ENCODE measurements at regions not wholly inside any gene's neighbourhood (a gene's known extent, or its start where the extent isn't known, plus 50 kb on each side); places are given as distances from the start of the nearest gene placed in this dataset.

DNA sequence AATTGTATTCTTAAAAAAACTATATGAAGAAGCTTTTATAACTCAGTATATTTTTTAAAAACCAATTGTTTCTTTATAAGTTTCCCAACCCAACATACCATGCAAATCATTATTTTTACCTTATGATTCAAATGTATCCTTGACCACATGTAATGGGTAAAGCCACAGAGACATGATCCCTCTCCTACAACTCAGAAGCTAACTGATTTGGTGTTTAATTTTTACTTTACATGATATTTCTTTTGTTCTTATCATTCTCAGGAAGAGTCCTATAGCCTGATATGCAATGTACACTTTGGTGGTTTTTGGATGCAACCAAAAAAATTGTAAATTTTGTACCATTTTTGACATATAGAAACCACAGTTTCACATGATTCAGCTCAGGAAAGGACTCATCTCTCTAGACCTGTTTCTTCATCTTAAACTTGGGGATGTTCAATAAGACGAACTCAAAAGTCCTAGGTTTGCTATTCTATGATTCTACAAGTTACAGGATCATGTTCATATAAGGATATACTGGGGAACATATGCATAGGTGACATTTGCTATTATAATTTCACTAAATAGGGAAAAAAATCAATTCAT is 85.2 kb upstream of the RBBP8 start:
- TF ChIP-seq, protein P1, sequence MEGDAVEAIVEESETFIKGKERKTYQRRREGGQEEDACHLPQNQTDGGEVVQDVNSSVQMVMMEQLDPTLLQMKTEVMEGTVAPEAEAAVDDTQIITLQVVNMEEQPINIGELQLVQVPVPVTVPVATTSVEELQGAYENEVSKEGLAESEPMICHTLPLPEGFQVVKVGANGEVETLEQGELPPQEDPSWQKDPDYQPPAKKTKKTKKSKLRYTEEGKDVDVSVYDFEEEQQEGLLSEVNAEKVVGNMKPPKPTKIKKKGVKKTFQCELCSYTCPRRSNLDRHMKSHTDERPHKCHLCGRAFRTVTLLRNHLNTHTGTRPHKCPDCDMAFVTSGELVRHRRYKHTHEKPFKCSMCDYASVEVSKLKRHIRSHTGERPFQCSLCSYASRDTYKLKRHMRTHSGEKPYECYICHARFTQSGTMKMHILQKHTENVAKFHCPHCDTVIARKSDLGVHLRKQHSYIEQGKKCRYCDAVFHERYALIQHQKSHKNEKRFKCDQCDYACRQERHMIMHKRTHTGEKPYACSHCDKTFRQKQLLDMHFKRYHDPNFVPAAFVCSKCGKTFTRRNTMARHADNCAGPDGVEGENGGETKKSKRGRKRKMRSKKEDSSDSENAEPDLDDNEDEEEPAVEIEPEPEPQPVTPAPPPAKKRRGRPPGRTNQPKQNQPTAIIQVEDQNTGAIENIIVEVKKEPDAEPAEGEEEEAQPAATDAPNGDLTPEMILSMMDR (IDR thresholded peaks at IDR 0.05) = no peak
- no peak for TF ChIP-seq ZSCAN20 (CRISPR knock-in tag; IDR thresholded peaks at IDR 0.05)
- no peak for TF ChIP-seq RFX5 (IDR thresholded peaks at IDR 0.05)
- TF ChIP-seq MAZ (IDR thresholded peaks at IDR 0.05; ENCODE audit: borderline replicate concordance, low read depth, low read length) = no peak
- no peak for TF ChIP-seq CEBPB (IDR thresholded peaks at IDR 0.05)
- TF ChIP-seq, protein P2, sequence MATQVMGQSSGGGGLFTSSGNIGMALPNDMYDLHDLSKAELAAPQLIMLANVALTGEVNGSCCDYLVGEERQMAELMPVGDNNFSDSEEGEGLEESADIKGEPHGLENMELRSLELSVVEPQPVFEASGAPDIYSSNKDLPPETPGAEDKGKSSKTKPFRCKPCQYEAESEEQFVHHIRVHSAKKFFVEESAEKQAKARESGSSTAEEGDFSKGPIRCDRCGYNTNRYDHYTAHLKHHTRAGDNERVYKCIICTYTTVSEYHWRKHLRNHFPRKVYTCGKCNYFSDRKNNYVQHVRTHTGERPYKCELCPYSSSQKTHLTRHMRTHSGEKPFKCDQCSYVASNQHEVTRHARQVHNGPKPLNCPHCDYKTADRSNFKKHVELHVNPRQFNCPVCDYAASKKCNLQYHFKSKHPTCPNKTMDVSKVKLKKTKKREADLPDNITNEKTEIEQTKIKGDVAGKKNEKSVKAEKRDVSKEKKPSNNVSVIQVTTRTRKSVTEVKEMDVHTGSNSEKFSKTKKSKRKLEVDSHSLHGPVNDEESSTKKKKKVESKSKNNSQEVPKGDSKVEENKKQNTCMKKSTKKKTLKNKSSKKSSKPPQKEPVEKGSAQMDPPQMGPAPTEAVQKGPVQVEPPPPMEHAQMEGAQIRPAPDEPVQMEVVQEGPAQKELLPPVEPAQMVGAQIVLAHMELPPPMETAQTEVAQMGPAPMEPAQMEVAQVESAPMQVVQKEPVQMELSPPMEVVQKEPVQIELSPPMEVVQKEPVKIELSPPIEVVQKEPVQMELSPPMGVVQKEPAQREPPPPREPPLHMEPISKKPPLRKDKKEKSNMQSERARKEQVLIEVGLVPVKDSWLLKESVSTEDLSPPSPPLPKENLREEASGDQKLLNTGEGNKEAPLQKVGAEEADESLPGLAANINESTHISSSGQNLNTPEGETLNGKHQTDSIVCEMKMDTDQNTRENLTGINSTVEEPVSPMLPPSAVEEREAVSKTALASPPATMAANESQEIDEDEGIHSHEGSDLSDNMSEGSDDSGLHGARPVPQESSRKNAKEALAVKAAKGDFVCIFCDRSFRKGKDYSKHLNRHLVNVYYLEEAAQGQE (IDR thresholded peaks at IDR 0.05) = no peak
- TF ChIP-seq GATA3 (IDR thresholded peaks at IDR 0.05; ENCODE audit: borderline replicate concordance) = no peak
